Suppressor macrophage treated with lipopolysaccharide for 1 hour (primary cell): ENCODE measurements at regions not wholly inside any gene's neighbourhood (a gene's known extent, or its start where the extent isn't known, plus 50 kb on each side); places are given as distances from the start of the nearest gene placed in this dataset.
"Not testable (repeated sequence)": the region's sequence is repeated elsewhere in the genome, so short reads cannot be mapped to it uniquely, and the experiment has no call there.

Experiments
- DNase-seq, 3 donors: peaks; one replicate each; pipeline ENCODE4 v3.0.0-alpha.2; 2020 to 2022

GRCh38 chr3:181518222-181518621, 193.5 kb upstream of the SOX2 start:
- DNase-seq: no peak

GRCh38 chr3:181512787-181513186, 198.9 kb upstream of the SOX2 start:
- no peak for DNase-seq

GRCh38 chr3:181510500-181510899, 201.2 kb upstream of the SOX2 start:
- DNase-seq: no peak

GRCh38 chr3:181497358-181497757, 214.4 kb upstream of the SOX2 start:
- no peak for DNase-seq

- no peak for DNase-seq
Observed at GRCh38 chr3:181493423-181493822, 218.3 kb upstream of the SOX2 start.

GRCh38 chr3:181488536-181488935, 223.2 kb upstream of the SOX2 start:
- DNase-seq: no peak

GRCh38 chr3:181487236-181487978, 224.3 kb upstream of the SOX2 start:
- DNase-seq: no peak

- DNase-seq: no peak
Observed at GRCh38 chr3:181486141-181486885, 225.4 kb upstream of the SOX2 start.

GRCh38 chr3:181484026-181484425, 227.7 kb upstream of the SOX2 start:
- DNase-seq: no peak

GRCh38 chr3:181475146-181475545, 236.6 kb upstream of the SOX2 start:
- not testable (repeated sequence) for DNase-seq

GRCh38 chr3:181470349-181470748, 241.4 kb upstream of the SOX2 start:
- no peak for DNase-seq

- DNase-seq: no peak
Observed at GRCh38 chr3:181464033-181464694, 247.6 kb upstream of the SOX2 start.

GRCh38 chr3:181461381-181461780, 250.3 kb upstream of the SOX2 start:
- no peak for DNase-seq

- DNase-seq: no peak
Observed at GRCh38 chr3:181459516-181459915, 252.2 kb upstream of the SOX2 start.

GRCh38 chr3:181458857-181459256, 252.9 kb upstream of the SOX2 start:
- no peak for DNase-seq

GRCh38 chr3:181457756-181458155, 254.0 kb upstream of the SOX2 start:
- DNase-seq: no peak

GRCh38 chr3:181457190-181457589, 254.5 kb upstream of the SOX2 start:
- no peak for DNase-seq

GRCh38 chr3:181455276-181455675, 256.4 kb upstream of the SOX2 start:
- no peak for DNase-seq

GRCh38 chr3:181454451-181455027, 257.2 kb upstream of the SOX2 start:
- DNase-seq: no peak

- DNase-seq: no peak
Observed at GRCh38 chr3:181446741-181447140, 265.0 kb upstream of the SOX2 start.

GRCh38 chr3:181442066-181442465, 269.7 kb upstream of the SOX2 start:
- no peak for DNase-seq

GRCh38 chr3:181432992-181433391, 278.7 kb upstream of the SOX2 start:
- DNase-seq: no peak

GRCh38 chr3:181431748-181432147, 280.0 kb upstream of the SOX2 start:
- DNase-seq: no peak

- DNase-seq: no peak
Observed at GRCh38 chr3:181425074-181425473, 286.7 kb upstream of the SOX2 start.
